ENCODE measurements at regions not wholly inside any gene's neighbourhood (a gene's known extent, or its start where the extent isn't known, plus 50 kb on each side); places are given as distances from the start of the nearest gene placed in this dataset.

DNA sequence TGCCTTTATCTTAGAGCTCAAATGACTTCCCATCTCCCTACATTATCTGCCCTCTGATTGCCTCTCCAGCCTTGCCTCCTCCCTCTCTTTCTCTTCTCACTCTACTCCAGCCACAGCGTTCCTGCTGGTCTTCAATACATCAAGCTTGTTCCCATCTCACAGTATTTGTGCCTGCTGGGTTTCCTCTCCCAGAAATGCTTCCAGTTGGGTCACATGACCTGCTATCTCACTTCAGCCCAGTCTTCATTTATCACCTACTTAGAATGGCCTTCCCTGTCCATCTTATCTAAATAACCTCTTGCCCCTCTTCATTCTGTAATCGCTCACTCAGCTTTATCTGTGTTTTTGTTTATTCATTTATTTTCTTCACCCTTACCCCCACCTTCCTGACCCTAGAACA lies 61.8 kb upstream of the FAR1 start:
- no peak overlapping the region for H3K23ac ChIP-seq (ENCODE audit: low read depth, low read length)
- H3K9ac ChIP-seq (ENCODE audit: low read depth, low read length) = no peak overlapping the region
- H4K8ac ChIP-seq (ENCODE audit: low read depth in 2 of 2, low read length in 2 of 2) = no peak overlapping the region
- H3K27ac ChIP-seq (ENCODE audit: insufficient read depth, low read length) = no peak overlapping the region
- ATAC-seq (ENCODE audit: low read depth) (no peak), DNase-seq (no peak)
- H2AK9ac ChIP-seq (replicated peaks; ENCODE audit: low read depth, low read length, poor library complexity) = no peak overlapping the region
- no peak overlapping the region for H2BK5ac ChIP-seq (ENCODE audit: low read depth, low read length, poor library complexity, severe bottlenecking)
- no peaks in the 10 kb centered on the region for H3K9me1 ChIP-seq (ENCODE audit: insufficient read depth, low read length)
- no peaks in the 10 kb centered on the region for H3K79me1 ChIP-seq (ENCODE audit: low read depth in 1 of 2, low read length in 2 of 2)
- H3K27me3 ChIP-seq (ENCODE audit: control insufficient read depth, insufficient read depth, low read length) = no peaks in the 10 kb centered on the region
- POLR2A ChIA-PET (ENCODE audit: unreplicated experiment) = no interaction called here
- in situ Hi-C loops (cut with MboI; ENCODE audit: low sequenced_read_pairs) = no loop called here
- H2AK5ac ChIP-seq (ENCODE audit: low read depth, low read length) = no peak overlapping the region
- TF ChIP-seq RAD21 (IDR thresholded peaks at IDR 0.05; ENCODE audit: low read length) = no peak
- no peak for TF ChIP-seq CHD1 (IDR thresholded peaks at IDR 0.05; ENCODE audit: low read depth, low read length)
- TF ChIP-seq RCOR1 (IDR thresholded peaks at IDR 0.05; ENCODE audit: insufficient replicate concordance, low read length) = no peak
- no peak for TF ChIP-seq MAFK (IDR thresholded peaks at IDR 0.05; ENCODE audit: low read depth, low read length)
- TF ChIP-seq MXI1 (IDR thresholded peaks at IDR 0.05; ENCODE audit: borderline replicate concordance, low read depth, low read length) = no peak
- no peak for TF ChIP-seq MAZ (IDR thresholded peaks at IDR 0.05; ENCODE audit: borderline replicate concordance, low read depth, low read length)
- TF ChIP-seq RFX5 (IDR thresholded peaks at IDR 0.05; ENCODE audit: low read depth, low read length) = no peak
- no peak for TF ChIP-seq NFE2L2 (IDR thresholded peaks at IDR 0.05; ENCODE audit: low read depth, low read length)
- TF ChIP-seq, protein P1, sequence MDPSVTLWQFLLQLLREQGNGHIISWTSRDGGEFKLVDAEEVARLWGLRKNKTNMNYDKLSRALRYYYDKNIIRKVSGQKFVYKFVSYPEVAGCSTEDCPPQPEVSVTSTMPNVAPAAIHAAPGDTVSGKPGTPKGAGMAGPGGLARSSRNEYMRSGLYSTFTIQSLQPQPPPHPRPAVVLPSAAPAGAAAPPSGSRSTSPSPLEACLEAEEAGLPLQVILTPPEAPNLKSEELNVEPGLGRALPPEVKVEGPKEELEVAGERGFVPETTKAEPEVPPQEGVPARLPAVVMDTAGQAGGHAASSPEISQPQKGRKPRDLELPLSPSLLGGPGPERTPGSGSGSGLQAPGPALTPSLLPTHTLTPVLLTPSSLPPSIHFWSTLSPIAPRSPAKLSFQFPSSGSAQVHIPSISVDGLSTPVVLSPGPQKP (IDR thresholded peaks at IDR 0.05; ENCODE audit: borderline replicate concordance, low read depth, low read length) = no peak
- TF ChIP-seq POLR2A (IDR thresholded peaks at IDR 0.05; ENCODE audit: low read depth, low read length) = no peak
- no peak for TF ChIP-seq USF2 (IDR thresholded peaks at IDR 0.05; ENCODE audit: low read depth, low read length)
- TF ChIP-seq CEBPB (IDR thresholded peaks at IDR 0.05; ENCODE audit: low read depth, low read length) = no peak
- BruUV-seq (replicated peaks) = no TSS peak
- no peak overlapping the region for H2BK20ac ChIP-seq (ENCODE audit: low read depth, low read length)
- intact Hi-C loops (cut with micrococcal nuclease) = no loop called here
- no peak overlapping the region for H3K4ac ChIP-seq (ENCODE audit: low read depth, low read length)
- no peaks in the 10 kb centered on the region for H3K36me3 ChIP-seq (ENCODE audit: control insufficient read depth, insufficient read depth, low read length)
- no peak overlapping the region for H3K14ac ChIP-seq (replicated peaks; ENCODE audit: low read depth, low read length)
- H4K20me1 ChIP-seq (ENCODE audit: insufficient read depth, low read length) = no peaks in the 10 kb centered on the region
- H3K4me1 ChIP-seq (ENCODE audit: control insufficient read depth, insufficient read depth, low read length) = no peaks in the 10 kb centered on the region
- WGBS, 2 experiments (ENCODE audit: extremely low coverage in 2 of 2, insufficient read length in 1 of 2) = 0% methylated on average over 1 of the region's 2 CpGs; no CpG with 5 or more reads in 1 of the 2 experiments
- CTCF ChIA-PET = no interaction called here
- dilution Hi-C loops (cut with HindIII; ENCODE audit: low sequenced_read_pairs, unreplicated experiment) = no loop called here
- no peak overlapping the region for H3K56ac ChIP-seq (ENCODE audit: extremely low read depth, insufficient read depth, low read length)
- H4K91ac ChIP-seq (ENCODE audit: insufficient read depth, low read depth, low read length) = no peak overlapping the region
- H3K9me3 ChIP-seq (ENCODE audit: control insufficient read depth, insufficient read depth, low read length) = no peaks in the 10 kb centered on the region
- no peak overlapping the region for H2BK120ac ChIP-seq (ENCODE audit: low read depth, low read length)
- H3K4me2 ChIP-seq (ENCODE audit: low read depth, low read length) = no peak overlapping the region
- H3K18ac ChIP-seq (ENCODE audit: low read depth, low read length) = no peak overlapping the region
- H3K4me3 ChIP-seq (ENCODE audit: insufficient read depth, low read depth, low read length) = no peak overlapping the region
- no peak overlapping the region for H4K5ac ChIP-seq (ENCODE audit: low read depth, low read length)
- no peak overlapping the region for H2BK15ac ChIP-seq (ENCODE audit: low read depth, low read length)
- no peak overlapping the region for H2AFZ ChIP-seq (replicated peaks; ENCODE audit: low read length, poor library complexity)

Data from IMR-90 (cell line).